ENCODE measurements at regions not wholly inside any gene's neighbourhood (a gene's known extent, or its start where the extent isn't known, plus 50 kb on each side); places are given as distances from the start of the nearest gene placed in this dataset.

- Histone ChIP-seq H3K4me3 (ENCODE audit: low read length in 2 of 2) (no peak overlapping the region), H3K4me1 (ENCODE audit: control insufficient read depth in 2 of 2, insufficient read depth in 2 of 2, low read length in 2 of 2) (no peaks in the 10 kb centered on the region), H3K9me3 (ENCODE audit: control insufficient read depth in 2 of 2, insufficient read depth in 1 of 2, low read length in 1 of 2) (peaks cover 0 to 12% of the 10 kb centered on the region in 2 donors), H3K27ac (ENCODE audit: low read depth in 1 of 2, low read length in 1 of 2) (no peak overlapping the region), H3K27me3 (ENCODE audit: control insufficient read depth in 2 of 2, insufficient read depth in 1 of 2, low read length in 1 of 2) (no peaks in the 10 kb centered on the region), H3K36me3 (ENCODE audit: control insufficient read depth in 2 of 2, insufficient read depth in 2 of 2, low read length in 1 of 2) (no peaks in the 10 kb centered on the region)
- 97% methylated on average over 4 of the region's 4 CpGs for WGBS
- no peak for DNase-seq (ENCODE audit: low read depth in 6 of 9, low spot score in 9 of 9)
Measured at GRCh38 chr2:4368907-4369306, 665.5 kb downstream of the DCDC2C start.

DNA sequence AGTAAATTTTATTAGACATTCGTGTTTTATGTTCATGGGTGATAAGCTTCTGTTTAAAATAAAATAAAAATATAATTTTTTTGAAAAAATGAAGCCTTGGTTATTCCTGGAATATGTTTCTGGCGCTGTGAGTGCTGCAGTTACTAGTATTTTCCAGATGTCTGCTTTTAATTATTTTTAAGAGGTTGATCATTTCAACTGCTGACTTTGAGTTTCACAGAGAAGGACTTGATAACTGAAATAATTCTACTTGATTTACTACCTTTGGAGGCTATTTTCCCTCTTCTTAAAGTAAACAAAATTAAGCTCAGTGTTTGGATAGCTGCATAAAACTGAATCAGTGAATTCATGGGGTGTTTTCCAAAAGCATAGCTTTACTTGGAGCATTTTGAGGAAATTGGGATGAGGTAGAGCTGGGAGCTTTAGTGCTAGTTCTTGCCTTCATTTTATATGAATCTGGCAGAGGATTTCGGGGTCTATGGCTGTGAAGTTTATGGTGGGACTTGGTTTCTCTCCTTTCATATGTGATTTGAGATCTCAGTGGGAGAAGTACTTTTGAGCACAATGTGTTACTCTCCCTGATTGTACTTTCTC lies 666.5 kb downstream of the DCDC2C start:
- H3K36me3 ChIP-seq (ENCODE audit: control insufficient read depth in 2 of 2, insufficient read depth in 2 of 2, low read length in 1 of 2): no peaks in the 10 kb centered on the region
- no peak for DNase-seq (ENCODE audit: low read depth in 6 of 9, low spot score in 9 of 9)
- no peaks in the 10 kb centered on the region for H3K27me3 ChIP-seq (ENCODE audit: control insufficient read depth in 2 of 2, insufficient read depth in 1 of 2, low read length in 1 of 2)
- no peak overlapping the region for H3K4me3 ChIP-seq (ENCODE audit: low read length in 2 of 2)
- H3K4me1 ChIP-seq (ENCODE audit: control insufficient read depth in 2 of 2, insufficient read depth in 2 of 2, low read length in 2 of 2): no peaks in the 10 kb centered on the region
- H3K27ac ChIP-seq (ENCODE audit: low read depth in 1 of 2, low read length in 1 of 2): no peak overlapping the region
- peaks cover 0 to 11% of the 10 kb centered on the region in 2 donors for H3K9me3 ChIP-seq (ENCODE audit: control insufficient read depth in 2 of 2, insufficient read depth in 1 of 2, low read length in 1 of 2)
- 73% methylated on average over 3 of the region's 3 CpGs for WGBS

DNA sequence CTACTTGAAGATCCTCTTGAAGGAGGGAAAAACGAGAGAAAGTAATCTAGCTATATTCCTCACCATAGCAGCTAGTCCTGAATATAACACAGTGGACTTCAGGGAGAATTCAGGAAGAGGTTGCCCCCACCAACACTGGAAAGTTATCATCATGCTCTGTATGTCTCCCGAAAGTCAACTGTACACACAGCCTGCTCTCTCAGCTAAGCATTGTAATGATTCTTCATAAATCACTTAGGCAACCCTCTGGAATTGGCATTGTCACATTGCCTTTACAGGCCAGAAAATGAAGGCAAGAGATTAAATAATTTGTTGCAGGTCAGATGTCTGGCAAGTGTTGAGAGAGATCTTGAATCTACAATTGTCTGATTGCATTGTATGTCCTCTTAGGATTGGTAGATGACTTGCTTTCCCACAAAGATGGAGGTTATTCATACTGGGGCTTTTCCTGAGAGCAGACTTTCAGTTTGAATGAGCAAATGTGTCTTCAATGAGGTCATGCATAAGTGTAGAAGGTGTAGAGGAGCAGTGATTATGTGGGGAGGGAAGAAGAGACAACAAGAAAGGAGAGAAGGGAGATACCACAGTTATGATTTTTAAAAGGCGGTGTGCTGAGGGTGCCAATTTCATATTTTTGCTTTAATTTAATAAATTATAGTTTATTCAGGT lies 667.2 kb downstream of the DCDC2C start:
- Histone ChIP-seq H3K36me3 (ENCODE audit: control insufficient read depth in 2 of 2, insufficient read depth in 2 of 2, low read length in 1 of 2) (no peaks in the 10 kb centered on the region), H3K9me3 (ENCODE audit: control insufficient read depth in 2 of 2, insufficient read depth in 1 of 2, low read length in 1 of 2) (peaks cover 0 to 15% of the 10 kb centered on the region in 2 donors), H3K27ac (ENCODE audit: low read depth in 1 of 2, low read length in 1 of 2) (no peak overlapping the region), H3K4me1 (ENCODE audit: control insufficient read depth in 2 of 2, insufficient read depth in 2 of 2, low read length in 2 of 2) (no peaks in the 10 kb centered on the region), H3K27me3 (ENCODE audit: control insufficient read depth in 2 of 2, insufficient read depth in 1 of 2, low read length in 1 of 2) (no peaks in the 10 kb centered on the region), H3K4me3 (ENCODE audit: low read length in 2 of 2) (no peak overlapping the region)
- WGBS: 90% methylated on average over 3 of the region's 3 CpGs
- DNase-seq (ENCODE audit: low read depth in 6 of 9, low spot score in 9 of 9): no peak

DNA sequence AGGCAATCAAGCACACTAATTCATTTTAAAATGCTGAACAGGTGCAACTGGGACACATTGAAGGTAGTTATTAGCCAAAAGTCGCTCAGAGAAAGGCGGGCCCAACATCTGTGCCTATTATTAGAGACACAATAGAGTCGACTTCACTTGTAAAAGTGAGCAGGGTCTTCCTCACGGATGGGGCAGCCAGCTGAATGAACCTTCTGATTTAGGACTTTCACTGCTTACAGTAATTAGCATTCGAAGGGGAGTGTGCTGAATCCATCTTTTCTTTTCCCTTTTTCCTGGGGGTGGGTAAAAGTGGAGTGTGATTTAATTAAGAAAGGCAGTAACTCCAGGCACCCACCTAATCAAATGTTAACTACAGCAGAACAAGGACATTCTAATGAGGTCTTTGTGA lies 677.7 kb downstream of the DCDC2C start:
- DNase-seq (ENCODE audit: low read depth in 6 of 9, low spot score in 9 of 9): no peak
- WGBS: 33% methylated on average over 5 of the region's 5 CpGs
- Histone ChIP-seq H3K36me3 (ENCODE audit: control insufficient read depth in 2 of 2, insufficient read depth in 2 of 2, low read length in 1 of 2) (no peaks in the 10 kb centered on the region), H3K27ac (ENCODE audit: low read depth in 1 of 2, low read length in 1 of 2) (no peak overlapping the region), H3K27me3 (ENCODE audit: control insufficient read depth in 2 of 2, insufficient read depth in 1 of 2, low read length in 1 of 2) (no peaks in the 10 kb centered on the region), H3K4me1 (ENCODE audit: control insufficient read depth in 2 of 2, insufficient read depth in 2 of 2, low read length in 2 of 2) (no peaks in the 10 kb centered on the region), H3K9me3 (ENCODE audit: control insufficient read depth in 2 of 2, insufficient read depth in 1 of 2, low read length in 1 of 2) (peaks cover 0 to 7% of the 10 kb centered on the region in 2 donors), H3K4me3 (ENCODE audit: low read length in 2 of 2) (no peak overlapping the region)

DNA sequence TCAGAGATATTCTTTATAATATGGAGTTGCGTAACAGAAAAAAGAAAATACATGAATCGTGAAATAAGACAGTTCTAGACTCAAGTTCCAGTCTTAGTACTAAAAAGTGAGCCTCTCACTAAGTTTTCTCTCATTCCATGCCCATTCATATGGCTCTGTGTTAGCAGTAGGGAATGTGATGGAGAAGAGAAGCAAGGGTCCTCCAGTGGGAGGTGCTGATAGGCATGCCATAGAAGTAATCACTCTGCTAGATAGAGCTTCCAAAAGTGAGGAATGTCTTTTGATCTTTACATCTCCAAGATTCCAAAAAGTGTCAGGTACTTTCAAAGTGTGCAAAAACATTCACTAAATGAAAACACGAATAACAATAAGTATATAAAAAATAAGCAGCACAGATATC lies 678.4 kb downstream of the DCDC2C start:
- H3K27ac ChIP-seq (ENCODE audit: low read depth in 1 of 2, low read length in 1 of 2): no peak overlapping the region
- H3K36me3 ChIP-seq (ENCODE audit: control insufficient read depth in 2 of 2, insufficient read depth in 2 of 2, low read length in 1 of 2): no peaks in the 10 kb centered on the region
- DNase-seq (ENCODE audit: low read depth in 6 of 9, low spot score in 9 of 9): no peak
- H3K27me3 ChIP-seq (ENCODE audit: control insufficient read depth in 2 of 2, insufficient read depth in 1 of 2, low read length in 1 of 2): no peaks in the 10 kb centered on the region
- peaks cover 0 to 7% of the 10 kb centered on the region in 2 donors for H3K9me3 ChIP-seq (ENCODE audit: control insufficient read depth in 2 of 2, insufficient read depth in 1 of 2, low read length in 1 of 2)
- no peak overlapping the region for H3K4me3 ChIP-seq (ENCODE audit: low read length in 2 of 2)
- 78% methylated on average over 3 of the region's 3 CpGs for WGBS
- H3K4me1 ChIP-seq (ENCODE audit: control insufficient read depth in 2 of 2, insufficient read depth in 2 of 2, low read length in 2 of 2): no peaks in the 10 kb centered on the region

- no peak for DNase-seq (ENCODE audit: low read depth in 6 of 9, low spot score in 9 of 9)
- Histone ChIP-seq H3K9me3 (ENCODE audit: control insufficient read depth in 2 of 2, insufficient read depth in 1 of 2, low read length in 1 of 2) (peaks cover 0 to 6% of the 10 kb centered on the region in 2 donors), H3K4me1 (ENCODE audit: control insufficient read depth in 2 of 2, insufficient read depth in 2 of 2, low read length in 2 of 2) (no peaks in the 10 kb centered on the region), H3K27ac (ENCODE audit: low read depth in 1 of 2, low read length in 1 of 2) (no peak overlapping the region), H3K36me3 (ENCODE audit: control insufficient read depth in 2 of 2, insufficient read depth in 2 of 2, low read length in 1 of 2) (no peaks in the 10 kb centered on the region), H3K27me3 (ENCODE audit: control insufficient read depth in 2 of 2, insufficient read depth in 1 of 2, low read length in 1 of 2) (no peaks in the 10 kb centered on the region), H3K4me3 (ENCODE audit: low read length in 2 of 2) (no peak overlapping the region)
- 79% methylated on average over 3 of the region's 3 CpGs for WGBS
Measured at GRCh38 chr2:4391013-4391412, 687.6 kb downstream of the DCDC2C start.

DNA sequence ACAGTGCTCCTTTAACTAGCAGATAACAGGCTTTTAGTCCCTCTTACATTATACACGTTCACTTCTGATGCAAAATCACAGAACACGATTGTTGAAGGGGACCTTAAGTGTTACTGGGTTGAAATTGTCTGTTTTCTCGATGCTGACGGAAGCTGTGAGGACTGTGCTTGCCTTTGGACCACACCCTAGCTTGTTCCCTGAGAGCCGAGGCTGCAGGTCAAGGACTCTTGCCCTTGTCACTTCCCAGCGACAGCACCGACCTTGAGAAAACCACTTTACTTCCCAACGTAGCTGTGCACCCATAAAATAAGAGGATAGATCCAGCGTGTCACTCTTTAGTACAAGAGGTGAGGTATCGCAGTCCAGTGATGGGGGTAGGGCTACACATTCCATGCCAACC lies 701.0 kb downstream of the DCDC2C start:
- Histone ChIP-seq H3K4me1 (ENCODE audit: control insufficient read depth in 2 of 2, insufficient read depth in 2 of 2, low read length in 2 of 2) (no peaks in the 10 kb centered on the region), H3K27me3 (ENCODE audit: control insufficient read depth in 2 of 2, insufficient read depth in 1 of 2, low read length in 1 of 2) (no peaks in the 10 kb centered on the region), H3K4me3 (ENCODE audit: low read length in 2 of 2) (no peak overlapping the region), H3K36me3 (ENCODE audit: control insufficient read depth in 2 of 2, insufficient read depth in 2 of 2, low read length in 1 of 2) (no peaks in the 10 kb centered on the region), H3K27ac (ENCODE audit: low read depth in 1 of 2, low read length in 1 of 2) (no peak overlapping the region), H3K9me3 (ENCODE audit: control insufficient read depth in 2 of 2, insufficient read depth in 1 of 2, low read length in 1 of 2) (no peaks in the 10 kb centered on the region)
- WGBS: 86% methylated on average over 10 of the region's 10 CpGs
- no peak for DNase-seq (ENCODE audit: low read depth in 6 of 9, low spot score in 9 of 9)

GRCh38 chr2:4408321-4408720 lies 704.9 kb downstream of the DCDC2C start:
- Histone ChIP-seq H3K36me3 (ENCODE audit: control insufficient read depth in 2 of 2, insufficient read depth in 2 of 2, low read length in 1 of 2) (no peaks in the 10 kb centered on the region), H3K27ac (ENCODE audit: low read depth in 1 of 2, low read length in 1 of 2) (no peak overlapping the region), H3K27me3 (ENCODE audit: control insufficient read depth in 2 of 2, insufficient read depth in 1 of 2, low read length in 1 of 2) (no peaks in the 10 kb centered on the region), H3K9me3 (ENCODE audit: control insufficient read depth in 2 of 2, insufficient read depth in 1 of 2, low read length in 1 of 2) (peaks cover 1 to 6% of the 10 kb centered on the region in 2 donors), H3K4me3 (ENCODE audit: low read length in 2 of 2) (no peak overlapping the region), H3K4me1 (ENCODE audit: control insufficient read depth in 2 of 2, insufficient read depth in 2 of 2, low read length in 2 of 2) (no peaks in the 10 kb centered on the region)
- 79% methylated on average over 10 of the region's 10 CpGs for WGBS
- no peak for DNase-seq (ENCODE audit: low read depth in 6 of 9, low spot score in 9 of 9)

GRCh38 chr2:4412637-4413187 lies 709.3 kb downstream of the DCDC2C start:
- Histone ChIP-seq H3K27ac (ENCODE audit: low read depth in 1 of 2, low read length in 1 of 2) (no peak overlapping the region), H3K4me1 (ENCODE audit: control insufficient read depth in 2 of 2, insufficient read depth in 2 of 2, low read length in 2 of 2) (no peaks in the 10 kb centered on the region), H3K4me3 (ENCODE audit: low read length in 2 of 2) (no peak overlapping the region), H3K36me3 (ENCODE audit: control insufficient read depth in 2 of 2, insufficient read depth in 2 of 2, low read length in 1 of 2) (no peaks in the 10 kb centered on the region), H3K9me3 (ENCODE audit: control insufficient read depth in 2 of 2, insufficient read depth in 1 of 2, low read length in 1 of 2) (peaks cover 1 to 12% of the 10 kb centered on the region in 2 donors), H3K27me3 (ENCODE audit: control insufficient read depth in 2 of 2, insufficient read depth in 1 of 2, low read length in 1 of 2) (no peaks in the 10 kb centered on the region)
- no peak for DNase-seq (ENCODE audit: low read depth in 6 of 9, low spot score in 9 of 9)
- WGBS: 83% methylated on average over 9 of the region's 9 CpGs
